ENCODE measurements at regions not wholly inside any gene's neighbourhood (a gene's known extent, or its start where the extent isn't known, plus 50 kb on each side); places are given as distances from the start of the nearest gene placed in this dataset.

GRCh38 chr1:99501871-99502270 is 144.0 kb upstream of the PALMD start:
- TF ChIP-seq RAD21 (CRISPR knock-in tag; IDR thresholded peaks at IDR 0.05) (no peak), BRCA1 (CRISPR knock-in tag; IDR thresholded peaks at IDR 0.05) (no peak), ZNF678 (CRISPR knock-in tag; IDR thresholded peaks at IDR 0.05) (no peak), ZNF225 (CRISPR knock-in tag; IDR thresholded peaks at IDR 0.05) (no peak), SP1 (IDR thresholded peaks at IDR 0.05) (no peak), SP1 (CRISPR knock-in tag; IDR thresholded peaks at IDR 0.05) (no peak), TFAP4 (IDR thresholded peaks at IDR 0.05; ENCODE audit: borderline replicate concordance, low read depth) (no peak), TAF1 (CRISPR knock-in tag; IDR thresholded peaks at IDR 0.05) (no peak), NFE2L2 (IDR thresholded peaks at IDR 0.05; ENCODE audit: low read length) (no peak), ATF3 (CRISPR knock-in tag; IDR thresholded peaks at IDR 0.05) (no peak), MTA3 (CRISPR knock-in tag; IDR thresholded peaks at IDR 0.05) (no peak)
- TF ChIP-seq, protein P1, sequence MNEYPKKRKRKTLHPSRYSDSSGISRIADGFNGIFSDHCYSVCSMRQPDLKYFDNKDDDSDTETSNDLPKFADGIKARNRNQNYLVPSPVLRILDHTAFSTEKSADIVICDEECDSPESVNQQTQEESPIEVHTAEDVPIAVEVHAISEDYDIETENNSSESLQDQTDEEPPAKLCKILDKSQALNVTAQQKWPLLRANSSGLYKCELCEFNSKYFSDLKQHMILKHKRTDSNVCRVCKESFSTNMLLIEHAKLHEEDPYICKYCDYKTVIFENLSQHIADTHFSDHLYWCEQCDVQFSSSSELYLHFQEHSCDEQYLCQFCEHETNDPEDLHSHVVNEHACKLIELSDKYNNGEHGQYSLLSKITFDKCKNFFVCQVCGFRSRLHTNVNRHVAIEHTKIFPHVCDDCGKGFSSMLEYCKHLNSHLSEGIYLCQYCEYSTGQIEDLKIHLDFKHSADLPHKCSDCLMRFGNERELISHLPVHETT (CRISPR knock-in tag; conservative IDR thresholded peaks at IDR 0.05): no peak
- TF ChIP-seq, protein P2, sequence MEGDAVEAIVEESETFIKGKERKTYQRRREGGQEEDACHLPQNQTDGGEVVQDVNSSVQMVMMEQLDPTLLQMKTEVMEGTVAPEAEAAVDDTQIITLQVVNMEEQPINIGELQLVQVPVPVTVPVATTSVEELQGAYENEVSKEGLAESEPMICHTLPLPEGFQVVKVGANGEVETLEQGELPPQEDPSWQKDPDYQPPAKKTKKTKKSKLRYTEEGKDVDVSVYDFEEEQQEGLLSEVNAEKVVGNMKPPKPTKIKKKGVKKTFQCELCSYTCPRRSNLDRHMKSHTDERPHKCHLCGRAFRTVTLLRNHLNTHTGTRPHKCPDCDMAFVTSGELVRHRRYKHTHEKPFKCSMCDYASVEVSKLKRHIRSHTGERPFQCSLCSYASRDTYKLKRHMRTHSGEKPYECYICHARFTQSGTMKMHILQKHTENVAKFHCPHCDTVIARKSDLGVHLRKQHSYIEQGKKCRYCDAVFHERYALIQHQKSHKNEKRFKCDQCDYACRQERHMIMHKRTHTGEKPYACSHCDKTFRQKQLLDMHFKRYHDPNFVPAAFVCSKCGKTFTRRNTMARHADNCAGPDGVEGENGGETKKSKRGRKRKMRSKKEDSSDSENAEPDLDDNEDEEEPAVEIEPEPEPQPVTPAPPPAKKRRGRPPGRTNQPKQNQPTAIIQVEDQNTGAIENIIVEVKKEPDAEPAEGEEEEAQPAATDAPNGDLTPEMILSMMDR (CRISPR knock-in tag; IDR thresholded peaks at IDR 0.05): no peak
